ENCODE measurements at regions not wholly inside any gene's neighbourhood (a gene's known extent, or its start where the extent isn't known, plus 50 kb on each side); places are given as distances from the start of the nearest gene placed in this dataset.

- DNase-seq (ENCODE audit: low read depth) = no peak
- TF ChIP-seq CTCF (conservative IDR thresholded peaks at IDR 0.05; ENCODE audit: low read depth, low read length) = no peak
- no peak overlapping the region for H3K4me3 ChIP-seq (ENCODE audit: low read depth, low read length)
Measured at GRCh38 chr4:180280076-180280475, 1963.1 kb upstream of the TENM3 start.

GRCh38 chr4:180280726-180281297, 1962.4 kb upstream of the TENM3 start:
- TF ChIP-seq CTCF (conservative IDR thresholded peaks at IDR 0.05; ENCODE audit: low read depth, low read length) = no peak
- DNase-seq (ENCODE audit: low read depth) = no peak
- no peak overlapping the region for H3K4me3 ChIP-seq (ENCODE audit: low read depth, low read length)

GRCh38 chr4:180281724-180282123, 1961.5 kb upstream of the TENM3 start:
- DNase-seq (ENCODE audit: low read depth) = no peak
- no peak for TF ChIP-seq CTCF (conservative IDR thresholded peaks at IDR 0.05; ENCODE audit: low read depth, low read length)
- H3K4me3 ChIP-seq (ENCODE audit: low read depth, low read length) = no peak overlapping the region

GRCh38 chr4:180284267-180284666, 1958.9 kb upstream of the TENM3 start:
- DNase-seq (ENCODE audit: low read depth) = no peak
- no peak overlapping the region for H3K4me3 ChIP-seq (ENCODE audit: low read depth, low read length)
- TF ChIP-seq CTCF (conservative IDR thresholded peaks at IDR 0.05; ENCODE audit: low read depth, low read length) = no peak

DNA sequence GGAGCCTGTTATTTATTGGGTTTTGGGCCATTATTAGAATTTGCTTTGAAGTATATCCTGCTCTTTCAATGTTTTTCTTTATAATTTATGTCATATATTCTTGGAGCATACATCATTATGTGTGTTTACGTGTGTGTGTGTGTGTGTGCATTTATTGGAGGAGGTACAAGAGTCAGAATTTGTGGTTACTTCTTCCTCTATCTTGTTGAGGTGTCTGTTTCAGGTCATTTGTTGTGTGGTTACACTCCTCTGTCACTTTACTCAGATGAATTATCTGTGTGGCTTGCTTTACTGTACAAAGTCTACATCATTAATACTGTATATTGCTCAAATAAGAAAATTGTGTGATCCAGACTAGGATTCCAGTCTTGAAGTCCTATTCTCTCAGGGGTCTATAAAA, 1957.4 kb upstream of the TENM3 start:
- no peak overlapping the region for H3K4me3 ChIP-seq (ENCODE audit: low read depth, low read length)
- TF ChIP-seq CTCF (conservative IDR thresholded peaks at IDR 0.05; ENCODE audit: low read depth, low read length) = no peak
- DNase-seq (ENCODE audit: low read depth) = no peak

- no peak overlapping the region for H3K4me3 ChIP-seq (ENCODE audit: low read depth, low read length)
- TF ChIP-seq CTCF (conservative IDR thresholded peaks at IDR 0.05; ENCODE audit: low read depth, low read length) = no peak
- no peak for DNase-seq (ENCODE audit: low read depth)
Measured at GRCh38 chr4:180292339-180292738, 1950.9 kb upstream of the TENM3 start.

DNA sequence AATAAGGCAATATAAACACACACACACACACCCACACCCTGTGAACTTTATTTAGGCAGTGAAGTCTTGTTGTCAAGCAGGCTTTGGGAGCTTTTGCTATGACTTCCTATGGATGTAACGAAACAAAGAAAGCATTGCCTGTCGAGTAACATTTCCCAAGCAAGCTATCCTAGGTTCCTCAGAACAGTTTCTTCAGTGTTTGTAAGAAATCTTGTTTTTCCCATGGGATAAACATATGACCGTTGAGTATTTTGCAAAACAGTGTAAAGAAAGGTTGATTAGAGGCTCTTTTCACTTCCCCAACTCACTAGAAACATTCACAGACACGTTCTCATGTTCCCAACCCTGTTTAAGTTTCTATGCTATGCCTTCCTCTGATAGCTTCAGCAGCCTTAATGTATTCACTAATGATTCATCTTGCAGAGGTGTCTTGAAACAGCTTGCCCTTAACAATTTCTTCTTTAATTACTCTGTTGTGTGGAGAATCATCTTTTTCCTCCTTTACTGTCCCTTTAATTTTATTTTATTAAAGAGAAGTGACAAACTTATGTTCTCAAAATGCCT, 1947.1 kb upstream of the TENM3 start:
- DNase-seq (ENCODE audit: low read depth) = no peak
- no peak for TF ChIP-seq CTCF (conservative IDR thresholded peaks at IDR 0.05; ENCODE audit: low read depth, low read length)
- no peak overlapping the region for H3K4me3 ChIP-seq (ENCODE audit: low read depth, low read length)

All from epithelial cell of proximal tubule (primary cell).